Panc1 (cell line): ENCODE measurements at regions not wholly inside any gene's neighbourhood (a gene's known extent, or its start where the extent isn't known, plus 50 kb on each side); places are given as distances from the start of the nearest gene placed in this dataset.

ENCODE experiments used
- ATAC-seq: fragments of 200-7000 bp; cut with Tn5 transposase; 2 replicates; pipeline ENCODE4 v1.9.1; 2020; ENCODE audit warnings: mild to moderate bottlenecking, moderate library complexity
- BruUV-seq: library from RNA; stranded (reverse); fragments of 400-500 nt; replicated peaks from 2 replicates; lab custom pipeline; 2021; lab: Mats Ljungman, UMichigan
- CTCF ChIA-PET: fragments of 300-600 bp; sonication (Branson Sonifier 250); formaldehyde crosslinking; loops from one replicate; lab custom pipeline; 2022; ENCODE audit warnings: antibody characterized with exemption; lab: Charles Lee
- POLR2A ChIA-PET: fragments of 300-600 bp; sonication (Branson Sonifier 250); formaldehyde crosslinking; loops from one replicate; lab custom pipeline; 2022; ENCODE audit warnings: antibody characterized with exemption; lab: Charles Lee
- DNase-seq: peaks from one replicate; pipeline ENCODE4 v3.0.0-alpha.2; 2010; ENCODE audit warnings: low read depth, low spot score
- H3K27ac ChIP-seq: 2 replicates; pipeline ENCODE4 v1.5.1; 2011; ENCODE audit warnings: mild to moderate bottlenecking, low read length, inconsistent platforms
- H3K27me3 ChIP-seq: fragments of 200-500 bp; sonication (Bioruptor generic); 2 replicates; pipeline ENCODE4 v1.6.0; 2014; ENCODE audit warnings: low read length, inconsistent platforms; ENCODE audit not compliant: control insufficient read depth, insufficient read depth
- H3K36me3 ChIP-seq: fragments of 200-500 bp; sonication (Bioruptor generic); 2 replicates; pipeline ENCODE4 v1.5.1; 2014; ENCODE audit warnings: inconsistent platforms, mild to moderate bottlenecking, low read length, moderate library complexity; ENCODE audit not compliant: control insufficient read depth, insufficient read depth
- H3K4me1 ChIP-seq: 2 replicates; pipeline ENCODE4 v1.5.1; 2011; ENCODE audit warnings: inconsistent platforms, mild to moderate bottlenecking, low read length, moderate library complexity; ENCODE audit not compliant: control insufficient read depth, insufficient read depth
- H3K4me3 ChIP-seq, 2 experiments: 2 replicates each; pipeline ENCODE4 v1.5.1; 2011 to 2012; ENCODE audit warnings: low read depth in 2 of 2, low read length in 2 of 2, mild to moderate bottlenecking in 2 of 2, inconsistent platforms in 1 of 2, moderate library complexity in 1 of 2
- H3K9me3 ChIP-seq: fragments of 200-500 bp; sonication (Bioruptor generic); 2 replicates; pipeline ENCODE4 v1.5.1; 2014; ENCODE audit warnings: low read depth, mild to moderate bottlenecking, inconsistent platforms, low read length, moderate library complexity; ENCODE audit not compliant: control insufficient read depth, insufficient read depth
- POLR2AphosphoS5 ChIP-seq: IDR thresholded peaks from 2 replicates; pipeline ENCODE4 v1.6.1; 2012; ENCODE audit warnings: mild to moderate bottlenecking, low read depth, low read length, moderate library complexity
- SIN3A ChIP-seq: IDR thresholded peaks from 2 replicates; pipeline ENCODE4 v1.6.1; 2012; ENCODE audit warnings: low read depth, mild to moderate bottlenecking, low read length, moderate library complexity, borderline replicate concordance; ENCODE audit not compliant: insufficient read depth
- TCF7L2 ChIP-seq: IDR thresholded peaks from 2 replicates; pipeline ENCODE4 v1.6.1; 2011; ENCODE audit warnings: mild to moderate bottlenecking, low read depth, low read length, inconsistent platforms
- in situ Hi-C: cut with HindIII; loops from 2 replicates; pipeline ENCODE4 v1.10.0; 2016; ENCODE audit warnings: low sequenced_read_pairs, low pct_unique_long_range_greater_than_20kb
- intact Hi-C: fragments of 100-400 bp; cut with micrococcal nuclease; formaldehyde crosslinking; loops from one replicate; pipeline ENCODE4 v1.10.0; 2022; ENCODE audit not compliant: unreplicated experiment
- TF ChIP-seq, protein P1 (sequence below): fragments of 450-650 bp; IDR thresholded peaks from 2 replicates; pipeline ENCODE4 v1.5.1; 2017; ENCODE audit warnings: mild to moderate bottlenecking
- TF ChIP-seq, protein P2 (sequence below), 2 experiments: IDR thresholded peaks; 2 replicates each; pipeline ENCODE4 v1.6.1; 2011 to 2012; ENCODE audit warnings: low read depth in 2 of 2, control low read depth in 1 of 2, low read length in 1 of 2, mild to moderate bottlenecking in 1 of 2, moderate library complexity in 1 of 2; ENCODE audit not compliant: insufficient read depth in 1 of 2

DNA sequence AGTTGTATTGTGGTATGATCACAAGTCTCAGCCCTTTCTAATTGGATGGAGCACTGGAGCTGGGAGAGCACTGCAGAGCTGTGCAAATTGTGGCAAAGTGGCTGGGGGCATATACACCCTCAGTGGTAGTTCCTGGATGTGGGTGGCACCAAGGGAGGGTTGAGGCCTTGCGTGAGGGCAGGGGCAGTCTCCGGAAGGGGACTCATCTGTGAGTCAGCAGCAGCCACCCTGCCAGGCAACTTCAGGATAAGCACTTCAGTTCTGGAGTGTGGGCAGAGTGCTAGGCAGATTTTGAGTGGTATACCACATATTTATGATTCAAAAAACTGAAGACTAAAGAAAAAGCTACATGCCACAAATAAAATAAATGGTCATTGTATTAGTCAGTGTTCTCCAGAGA lies 210.5 kb downstream of the ETV1 start:
- H3K27ac ChIP-seq: no peak overlapping the region
- POLR2A ChIA-PET: no interaction called here
- intact Hi-C loops: no loop called here
- in situ Hi-C loops: no loop called here
- 0 out of 2 replicates have a peak, but pooled peaks cover 3% of the 10 kb centered on the region for H3K9me3 ChIP-seq
- CTCF ChIA-PET: no interaction called here
- no peak overlapping the region for H3K4me3 ChIP-seq
- ATAC-seq: peak; percentile 56; the same call in 1 of the 2 replicates
- H3K4me1 ChIP-seq: no peaks in the 10 kb centered on the region
- no peaks in the 10 kb centered on the region for H3K36me3 ChIP-seq
- no peak for TF ChIP-seq POLR2AphosphoS5
- TF ChIP-seq TCF7L2: no peak
- TF ChIP-seq, protein P1, sequence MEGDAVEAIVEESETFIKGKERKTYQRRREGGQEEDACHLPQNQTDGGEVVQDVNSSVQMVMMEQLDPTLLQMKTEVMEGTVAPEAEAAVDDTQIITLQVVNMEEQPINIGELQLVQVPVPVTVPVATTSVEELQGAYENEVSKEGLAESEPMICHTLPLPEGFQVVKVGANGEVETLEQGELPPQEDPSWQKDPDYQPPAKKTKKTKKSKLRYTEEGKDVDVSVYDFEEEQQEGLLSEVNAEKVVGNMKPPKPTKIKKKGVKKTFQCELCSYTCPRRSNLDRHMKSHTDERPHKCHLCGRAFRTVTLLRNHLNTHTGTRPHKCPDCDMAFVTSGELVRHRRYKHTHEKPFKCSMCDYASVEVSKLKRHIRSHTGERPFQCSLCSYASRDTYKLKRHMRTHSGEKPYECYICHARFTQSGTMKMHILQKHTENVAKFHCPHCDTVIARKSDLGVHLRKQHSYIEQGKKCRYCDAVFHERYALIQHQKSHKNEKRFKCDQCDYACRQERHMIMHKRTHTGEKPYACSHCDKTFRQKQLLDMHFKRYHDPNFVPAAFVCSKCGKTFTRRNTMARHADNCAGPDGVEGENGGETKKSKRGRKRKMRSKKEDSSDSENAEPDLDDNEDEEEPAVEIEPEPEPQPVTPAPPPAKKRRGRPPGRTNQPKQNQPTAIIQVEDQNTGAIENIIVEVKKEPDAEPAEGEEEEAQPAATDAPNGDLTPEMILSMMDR: no peak
- no peak for TF ChIP-seq SIN3A
- TF ChIP-seq, protein P2, sequence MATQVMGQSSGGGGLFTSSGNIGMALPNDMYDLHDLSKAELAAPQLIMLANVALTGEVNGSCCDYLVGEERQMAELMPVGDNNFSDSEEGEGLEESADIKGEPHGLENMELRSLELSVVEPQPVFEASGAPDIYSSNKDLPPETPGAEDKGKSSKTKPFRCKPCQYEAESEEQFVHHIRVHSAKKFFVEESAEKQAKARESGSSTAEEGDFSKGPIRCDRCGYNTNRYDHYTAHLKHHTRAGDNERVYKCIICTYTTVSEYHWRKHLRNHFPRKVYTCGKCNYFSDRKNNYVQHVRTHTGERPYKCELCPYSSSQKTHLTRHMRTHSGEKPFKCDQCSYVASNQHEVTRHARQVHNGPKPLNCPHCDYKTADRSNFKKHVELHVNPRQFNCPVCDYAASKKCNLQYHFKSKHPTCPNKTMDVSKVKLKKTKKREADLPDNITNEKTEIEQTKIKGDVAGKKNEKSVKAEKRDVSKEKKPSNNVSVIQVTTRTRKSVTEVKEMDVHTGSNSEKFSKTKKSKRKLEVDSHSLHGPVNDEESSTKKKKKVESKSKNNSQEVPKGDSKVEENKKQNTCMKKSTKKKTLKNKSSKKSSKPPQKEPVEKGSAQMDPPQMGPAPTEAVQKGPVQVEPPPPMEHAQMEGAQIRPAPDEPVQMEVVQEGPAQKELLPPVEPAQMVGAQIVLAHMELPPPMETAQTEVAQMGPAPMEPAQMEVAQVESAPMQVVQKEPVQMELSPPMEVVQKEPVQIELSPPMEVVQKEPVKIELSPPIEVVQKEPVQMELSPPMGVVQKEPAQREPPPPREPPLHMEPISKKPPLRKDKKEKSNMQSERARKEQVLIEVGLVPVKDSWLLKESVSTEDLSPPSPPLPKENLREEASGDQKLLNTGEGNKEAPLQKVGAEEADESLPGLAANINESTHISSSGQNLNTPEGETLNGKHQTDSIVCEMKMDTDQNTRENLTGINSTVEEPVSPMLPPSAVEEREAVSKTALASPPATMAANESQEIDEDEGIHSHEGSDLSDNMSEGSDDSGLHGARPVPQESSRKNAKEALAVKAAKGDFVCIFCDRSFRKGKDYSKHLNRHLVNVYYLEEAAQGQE (IDR thresholded peaks at IDR 0.05; ENCODE audit: insufficient read depth in 1 of 2, low read depth in 2 of 2, low read length in 1 of 2): no peak
- no TSS peak for BruUV-seq
- no peaks in the 10 kb centered on the region for H3K27me3 ChIP-seq
- DNase-seq: no peak

DNA sequence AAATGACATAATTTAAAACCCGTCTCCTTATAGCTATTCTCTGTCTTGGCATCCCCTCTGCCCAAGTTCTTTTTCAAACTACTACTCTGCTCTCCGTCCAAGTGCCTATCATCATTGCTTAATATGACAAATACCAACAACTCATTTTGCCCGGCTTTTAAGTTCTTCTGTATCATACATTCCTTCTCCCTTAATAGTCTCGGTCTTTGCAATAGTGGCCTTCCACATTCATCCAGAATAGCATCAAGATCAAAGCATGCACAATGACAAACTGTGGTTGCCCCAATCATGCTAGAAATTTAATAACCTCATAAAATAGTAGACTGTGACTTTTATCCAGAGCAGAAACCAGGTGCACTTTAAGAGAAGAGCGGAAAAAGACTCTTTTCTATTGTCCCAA lies 198.9 kb downstream of the ETV1 start:
- POLR2A ChIA-PET: no interaction called here
- in situ Hi-C loops: no loop called here
- CTCF ChIA-PET: no interaction called here

More for the DNA sequence above, 198.9 kb downstream of the ETV1 start:
- Histone ChIP-seq H3K27ac (no peak overlapping the region), H3K27me3 (no peaks in the 10 kb centered on the region), H3K36me3 (no peaks in the 10 kb centered on the region), H3K9me3 (no peaks in the 10 kb centered on the region), H3K4me3 (no peak overlapping the region), H3K4me1 (no peaks in the 10 kb centered on the region)
- no peak for TF ChIP-seq SIN3A
- no peak for TF ChIP-seq TCF7L2
- TF ChIP-seq POLR2AphosphoS5: no peak
- TF ChIP-seq, protein P1: no peak
- TF ChIP-seq, protein P2 (IDR thresholded peaks at IDR 0.05; ENCODE audit: insufficient read depth in 1 of 2, low read depth in 2 of 2, low read length in 1 of 2): no peak
- no TSS peak for BruUV-seq
- ATAC-seq: no peak
- DNase-seq: no peak
- intact Hi-C loops: no loop called here
